ENCODE measurements at regions not wholly inside any gene's neighbourhood (a gene's known extent, or its start where the extent isn't known, plus 50 kb on each side); places are given as distances from the start of the nearest gene placed in this dataset.
"Not testable (repeated sequence)": the region's sequence is repeated elsewhere in the genome, so short reads cannot be mapped to it uniquely, and the experiment has no call there.

DNA sequence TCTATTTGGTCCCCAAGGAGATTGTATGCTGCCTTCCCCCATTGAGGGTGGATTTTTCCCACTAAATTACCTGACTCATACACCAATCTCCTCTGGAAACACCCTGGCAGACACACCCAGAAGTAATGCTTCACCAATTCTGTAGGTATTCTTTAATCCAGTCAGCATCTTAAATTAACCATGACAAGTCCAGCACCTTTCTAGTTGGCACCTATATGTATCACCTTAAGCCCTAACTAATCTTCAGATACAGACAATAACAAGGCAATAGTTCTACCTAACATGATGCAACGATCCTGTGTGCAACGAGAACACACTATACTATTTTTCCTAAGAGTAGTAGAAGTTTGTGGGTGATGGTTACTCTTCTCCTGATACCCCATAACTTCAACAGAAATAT is 473.3 kb upstream of the NPAP1 start:
- DNase-seq: not testable (repeated sequence)

- DNase-seq: not testable (repeated sequence)
These were observed 463.7 kb upstream of the NPAP1 start for GRCh38 chr15:24211742-24212476.

DNA sequence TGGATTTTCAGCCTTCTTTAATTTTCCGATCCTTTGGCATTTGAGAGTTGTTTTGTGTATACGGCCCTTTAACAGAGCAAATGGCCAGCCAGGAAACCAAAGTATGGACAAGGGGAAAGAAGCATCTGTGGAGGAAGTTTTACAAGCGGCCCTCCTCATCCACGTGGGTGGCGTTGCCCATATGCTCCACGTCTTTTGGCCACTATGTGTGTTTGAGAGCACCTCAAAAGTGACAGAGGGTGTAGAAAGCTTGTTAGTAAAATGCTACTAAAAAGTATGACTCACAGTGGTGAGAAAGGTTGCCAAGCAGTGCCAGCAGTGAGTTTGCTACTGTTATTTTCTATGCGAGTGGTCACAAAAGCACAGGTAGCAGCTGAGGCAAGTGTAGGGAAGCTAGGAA is 451.8 kb upstream of the NPAP1 start:
- no peak for DNase-seq

- no peak for DNase-seq
These were observed 451.4 kb upstream of the NPAP1 start for GRCh38 chr15:24224161-24224560.

DNA sequence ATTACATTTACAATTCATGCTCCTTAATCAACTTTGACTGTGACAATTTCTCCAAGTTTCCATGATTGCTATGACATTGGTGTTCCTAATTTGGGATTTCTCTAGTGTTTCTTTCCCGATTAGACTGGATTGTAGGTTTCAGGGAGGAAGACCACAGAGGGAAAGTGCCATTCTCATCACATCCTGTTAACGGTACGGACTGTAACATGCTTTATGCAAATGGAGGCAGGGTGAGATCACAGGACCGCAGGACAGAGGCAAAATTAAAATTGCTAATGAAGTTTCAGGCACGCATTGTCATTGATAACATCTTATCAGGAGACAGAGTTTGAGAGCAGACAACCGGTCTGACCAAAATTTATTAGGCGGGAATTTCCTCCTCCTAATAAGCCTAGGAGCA is 446.7 kb upstream of the NPAP1 start:
- DNase-seq: not testable (repeated sequence)

GRCh38 chr15:24233134-24233533 is 442.4 kb upstream of the NPAP1 start:
- not testable (repeated sequence) for DNase-seq

GRCh38 chr15:24240580-24240979 is 435.0 kb upstream of the NPAP1 start:
- not testable (repeated sequence) for DNase-seq

DNA sequence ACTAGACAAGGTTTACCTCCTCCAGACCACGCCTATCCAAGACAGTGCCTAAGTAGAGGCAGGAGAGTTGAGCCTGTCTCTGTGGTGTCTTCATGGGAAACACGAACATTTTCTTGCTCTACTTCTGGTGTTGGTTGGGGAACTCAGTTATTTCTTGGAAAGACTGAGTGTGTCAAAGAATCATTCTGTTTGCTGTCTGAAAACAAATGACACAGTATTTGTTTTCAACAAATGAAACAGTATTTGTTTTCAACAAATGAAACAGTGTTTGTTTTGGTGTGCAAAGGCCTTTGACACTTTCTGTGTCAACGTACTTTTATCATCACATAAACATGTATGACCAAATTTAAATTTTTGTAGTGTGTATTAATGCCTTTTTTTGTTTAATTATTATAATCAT is 416.5 kb upstream of the NPAP1 start:
- not testable (repeated sequence) for DNase-seq

DNA sequence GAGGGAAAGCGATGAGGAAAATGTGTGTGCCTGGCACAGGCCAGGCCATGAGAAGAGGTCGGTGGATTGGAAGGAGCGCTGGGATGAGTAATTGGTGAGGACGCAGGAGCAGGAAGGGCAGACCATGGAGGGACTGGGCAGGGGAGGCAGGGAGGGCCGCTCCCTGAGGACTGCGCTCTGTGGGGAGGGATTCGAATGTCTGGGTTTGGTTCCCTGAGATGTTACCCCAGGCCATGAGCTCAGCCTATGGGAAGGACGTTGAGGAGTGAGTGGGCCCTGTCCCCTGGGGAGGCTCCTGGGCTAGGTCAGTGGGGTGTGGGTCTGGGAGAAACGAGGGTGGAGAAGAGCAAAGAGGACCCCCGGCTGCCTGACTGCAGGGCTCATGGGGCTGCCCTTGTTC is 415.2 kb upstream of the NPAP1 start:
- not testable (repeated sequence) for DNase-seq

GRCh38 chr15:24260854-24261253 is 414.7 kb upstream of the NPAP1 start:
- DNase-seq: not testable (repeated sequence)

DNA sequence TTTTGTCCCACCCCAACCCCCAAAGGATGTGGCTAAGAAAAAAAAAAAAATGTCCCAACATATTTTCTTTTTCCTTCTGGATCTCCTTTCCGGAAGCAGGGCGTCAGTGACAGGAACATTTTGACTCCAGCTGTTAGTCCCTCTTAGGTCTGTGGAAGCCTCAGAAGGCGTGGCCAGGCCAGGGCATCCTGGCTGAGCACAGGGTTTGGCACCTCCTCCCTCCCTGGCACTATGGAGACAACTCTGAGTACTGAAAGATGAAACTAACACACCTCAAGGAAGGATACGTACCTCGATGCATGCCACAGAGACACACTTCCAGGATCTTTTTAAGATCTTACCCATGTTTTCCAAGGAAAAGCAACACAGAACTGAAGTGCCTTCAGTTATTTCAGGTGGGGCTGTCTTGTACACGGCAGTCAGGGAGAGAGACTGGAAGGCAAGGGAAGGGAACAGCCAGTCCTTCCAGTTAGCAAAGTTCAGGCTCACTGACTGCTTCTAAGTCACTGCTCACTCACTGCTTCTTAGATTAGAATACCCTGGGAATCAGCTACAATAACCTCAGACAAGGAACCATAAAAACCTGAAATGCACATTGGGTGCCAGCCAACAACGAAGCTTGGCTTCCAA is 406.9 kb upstream of the NPAP1 start:
- DNase-seq: not testable (repeated sequence)

- DNase-seq: no peak
These were observed 406.4 kb upstream of the NPAP1 start for GRCh38 chr15:24269166-24269571.

DNA sequence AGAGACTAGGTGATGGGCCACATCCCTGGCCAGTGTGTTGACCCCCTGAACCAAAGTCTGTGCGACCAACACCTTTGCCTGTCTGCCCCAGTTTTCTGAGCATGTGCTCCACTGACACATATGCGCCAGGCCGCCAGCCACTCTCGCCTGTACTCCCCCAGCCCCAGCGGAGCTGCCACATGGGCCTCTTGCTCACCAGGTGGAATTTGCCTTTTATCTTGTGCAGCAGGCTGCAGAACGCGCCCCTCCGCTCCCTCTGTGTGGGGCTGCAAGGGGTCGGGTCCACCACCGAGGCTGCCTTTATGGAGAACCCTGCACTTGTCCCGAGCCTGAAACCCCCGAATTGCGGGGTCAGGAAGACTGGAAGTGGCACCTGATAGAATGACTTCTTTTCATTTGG is 405.7 kb upstream of the NPAP1 start:
- DNase-seq: no peak

DNA sequence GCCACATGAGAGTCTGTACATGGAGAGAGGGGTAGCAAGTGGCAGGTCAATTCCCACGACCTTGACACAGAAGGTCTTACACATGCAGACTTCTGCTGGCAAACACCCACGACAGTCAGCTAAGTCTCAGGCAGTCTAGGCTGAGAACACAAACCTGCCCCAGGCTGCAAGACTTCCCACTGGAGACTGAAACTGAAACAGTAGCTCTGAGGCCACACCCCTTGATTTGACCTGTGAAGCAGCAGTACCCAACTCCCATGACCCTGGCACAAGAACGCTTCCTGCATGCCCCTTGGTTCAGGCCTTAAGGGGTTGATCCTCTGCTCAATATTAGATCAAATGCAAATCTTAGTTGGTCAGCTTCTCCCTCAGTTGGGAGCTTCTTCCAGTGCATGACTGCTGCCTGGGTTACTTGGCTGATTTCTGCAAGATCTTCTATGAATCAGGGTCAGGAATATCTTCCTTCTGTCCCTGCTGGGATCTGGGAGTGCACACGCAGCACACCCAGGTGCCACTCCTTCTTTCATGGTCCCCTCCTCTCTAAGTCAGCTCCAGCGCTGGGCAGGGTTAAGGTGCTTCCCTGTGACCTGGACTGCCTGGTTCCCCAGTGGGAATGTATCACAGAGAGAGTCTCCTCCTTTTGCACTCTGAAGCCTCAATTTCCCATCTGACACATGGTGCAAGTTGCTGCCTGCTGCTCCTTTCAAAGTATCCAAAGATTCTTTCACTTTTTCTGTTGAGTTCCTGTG is 403.9 kb upstream of the NPAP1 start:
- not testable (repeated sequence) for DNase-seq

GRCh38 chr15:24292837-24293236 is 382.7 kb upstream of the NPAP1 start:
- DNase-seq: no peak

- DNase-seq: not testable (repeated sequence)
These were observed 374.7 kb upstream of the NPAP1 start for GRCh38 chr15:24300804-24301368.

- DNase-seq: not testable (repeated sequence)
These were observed 373.6 kb upstream of the NPAP1 start for GRCh38 chr15:24301999-24302398.

GRCh38 chr15:24304747-24305146 is 370.8 kb upstream of the NPAP1 start:
- DNase-seq: not testable (repeated sequence)

DNA sequence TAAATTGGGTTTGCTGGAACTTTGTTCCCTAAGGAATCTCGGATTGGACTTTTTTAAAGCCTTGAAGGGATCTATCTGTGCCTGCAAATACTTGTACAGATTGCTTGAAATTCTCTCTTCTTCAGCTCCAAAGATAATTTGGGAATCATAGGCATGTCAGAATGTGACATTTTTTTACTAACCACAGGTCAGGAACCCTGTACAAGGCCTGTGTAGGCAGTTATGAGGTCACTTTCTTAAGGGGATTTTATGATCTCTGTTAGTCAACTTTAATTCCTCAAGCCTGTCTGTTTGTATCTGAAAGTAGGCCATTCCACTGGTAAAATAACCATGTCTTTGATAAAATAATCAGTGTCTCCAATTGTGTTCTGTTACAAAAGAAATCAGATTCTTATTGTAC is 369.9 kb upstream of the NPAP1 start:
- DNase-seq: not testable (repeated sequence)

GRCh38 chr15:24309700-24310099 is 365.9 kb upstream of the NPAP1 start:
- not testable (repeated sequence) for DNase-seq

DNA sequence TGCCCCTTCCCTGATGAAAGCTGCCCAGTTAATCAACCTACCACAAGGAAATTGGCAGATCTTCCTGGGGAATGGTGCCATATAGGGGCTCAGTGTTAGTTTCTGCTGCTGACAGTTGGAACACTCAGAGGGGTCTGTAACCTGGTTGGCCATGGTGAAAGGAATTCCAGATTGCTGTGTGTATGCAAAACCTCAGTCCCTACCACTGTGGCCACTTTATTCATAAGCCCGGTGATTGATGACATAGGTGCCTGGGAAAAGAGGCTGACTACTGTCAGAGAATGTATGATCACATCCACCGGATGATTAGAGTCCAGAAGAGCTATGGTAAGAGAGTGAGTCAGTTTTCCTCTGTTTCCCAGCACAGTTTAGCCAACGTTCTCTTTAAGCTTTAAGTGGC is 363.9 kb upstream of the NPAP1 start:
- not testable (repeated sequence) for DNase-seq

GRCh38 chr15:24316326-24316725 is 359.2 kb upstream of the NPAP1 start:
- not testable (repeated sequence) for DNase-seq

DNA sequence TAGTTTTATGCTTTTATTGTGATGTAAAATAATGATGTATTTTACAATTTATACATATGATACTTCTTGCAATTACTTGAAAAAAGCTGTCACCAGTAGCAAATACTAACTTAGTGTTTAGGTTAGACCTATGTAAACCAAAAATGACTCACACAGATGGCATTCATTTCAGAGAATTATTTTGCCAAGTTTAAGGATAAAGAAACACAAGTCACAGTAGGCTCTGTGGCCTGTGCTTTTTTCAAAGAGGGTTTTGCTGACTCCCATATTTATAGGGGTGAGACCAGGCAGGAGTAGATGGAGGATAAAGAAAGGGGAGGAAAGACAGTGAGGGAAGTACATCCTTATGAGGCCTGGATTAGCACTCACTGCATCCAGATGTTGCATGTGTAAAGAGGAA is 356.6 kb upstream of the NPAP1 start:
- no peak for DNase-seq

Measured in activated CD4-positive, alpha-beta T cell treated with anti-CD3 and anti-CD28 coated beads, Interleukin-10, Interleukin-2, amounts not matched to agents 100 ng/mL and 50 ng/mL, durations not matched to agents 16 hours and 8 hours (primary cell).